GM18909 (cell line): ENCODE measurements at regions not wholly inside any gene's neighbourhood (a gene's known extent, or its start where the extent isn't known, plus 50 kb on each side); places are given as distances from the start of the nearest gene placed in this dataset.

Experiments
- ATAC-seq: cut with Tn5 transposase; IDR thresholded peaks from one replicate; pipeline ENCODE4 v1.9.1; 2021; ENCODE audit warnings: mild to moderate bottlenecking; ENCODE audit not compliant: unreplicated experiment, poor library complexity

DNA sequence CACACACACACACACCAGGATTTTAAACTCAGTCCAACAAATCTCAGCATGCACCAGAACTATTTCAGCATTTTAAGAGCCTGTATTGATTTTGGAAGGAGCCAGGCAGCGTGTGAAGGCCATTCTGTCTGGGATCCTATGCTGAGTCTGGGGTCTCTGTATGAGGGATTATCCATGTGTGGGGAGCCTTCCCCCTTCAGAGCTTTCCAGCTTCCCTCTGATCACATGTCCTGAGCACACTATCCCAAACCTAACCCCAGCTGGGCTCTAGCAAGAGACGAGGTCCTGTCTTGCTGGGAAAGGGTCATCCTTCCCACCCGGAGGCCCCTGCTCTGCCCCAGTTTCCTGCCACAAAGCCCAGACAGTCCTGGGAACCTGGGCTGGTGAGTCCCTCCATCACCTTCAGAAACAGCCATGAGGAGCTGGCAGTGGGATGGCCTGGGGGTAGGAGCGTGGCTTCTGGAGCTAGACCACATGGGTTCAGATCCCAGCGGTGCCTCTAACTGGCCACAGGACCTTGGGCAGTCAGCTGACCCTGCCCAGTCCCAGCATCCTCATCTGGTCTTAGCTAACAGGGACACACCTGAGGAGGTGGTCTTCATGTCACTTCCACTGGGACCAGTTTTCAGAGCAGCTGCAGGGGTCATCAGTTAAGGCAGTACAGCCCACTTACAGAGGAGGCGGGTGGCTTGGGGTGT, 79.6 kb upstream of the RET start:
- no peak for ATAC-seq

DNA sequence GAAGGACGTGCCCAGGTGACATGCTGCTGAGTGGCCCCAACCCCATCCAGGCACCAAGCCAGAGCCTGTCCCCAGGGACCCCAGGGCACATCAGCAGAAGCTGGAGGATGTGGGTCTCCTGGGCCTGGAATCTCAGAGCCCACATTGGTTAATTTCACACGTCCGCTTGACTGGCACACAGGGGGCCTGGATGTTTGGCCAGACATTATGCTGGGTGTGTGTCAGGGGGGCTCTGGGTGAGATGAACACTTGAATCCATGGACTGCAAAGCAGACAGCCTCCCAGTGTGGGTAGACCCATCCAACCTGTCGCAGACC, 79.1 kb upstream of the RET start:
- ATAC-seq, result no peak

- ATAC-seq, result no peak
Measured at GRCh38 chr10:42998481-42999384, 78.1 kb upstream of the RET start.

DNA sequence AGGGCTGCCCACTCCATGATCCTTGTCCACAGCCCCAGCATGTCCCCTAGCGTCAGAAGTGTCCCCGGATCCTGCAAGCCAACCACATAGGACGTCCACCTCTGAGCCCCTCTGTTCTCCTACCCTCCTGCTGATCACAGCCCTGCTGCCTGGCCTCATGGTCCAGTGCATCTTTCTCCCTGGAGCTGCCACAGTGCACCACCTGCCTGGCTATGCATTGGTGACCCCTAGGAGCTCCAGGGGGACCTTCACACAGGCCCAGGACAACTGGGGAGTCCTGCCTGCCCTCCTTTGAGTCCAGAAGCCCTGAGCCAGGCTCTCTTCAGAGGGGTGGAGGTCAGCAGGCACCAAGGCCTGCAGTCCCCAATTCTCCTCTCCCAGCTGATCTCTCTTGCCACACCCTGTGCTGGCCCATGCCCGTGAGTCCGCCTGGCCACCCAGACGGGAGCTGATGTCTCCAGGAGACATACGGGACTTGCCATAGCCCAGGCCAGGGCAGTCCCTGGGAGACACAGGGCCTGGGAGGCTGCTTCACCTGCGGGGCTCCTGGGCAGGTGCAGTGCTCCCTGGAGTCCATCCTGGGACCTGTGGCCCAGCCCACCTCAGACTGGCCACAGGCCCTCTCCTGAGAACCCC, 77.4 kb upstream of the RET start:
- no peak for ATAC-seq

- no peak for ATAC-seq
Measured at GRCh38 chr10:43000021-43000411, 76.9 kb upstream of the RET start.

DNA sequence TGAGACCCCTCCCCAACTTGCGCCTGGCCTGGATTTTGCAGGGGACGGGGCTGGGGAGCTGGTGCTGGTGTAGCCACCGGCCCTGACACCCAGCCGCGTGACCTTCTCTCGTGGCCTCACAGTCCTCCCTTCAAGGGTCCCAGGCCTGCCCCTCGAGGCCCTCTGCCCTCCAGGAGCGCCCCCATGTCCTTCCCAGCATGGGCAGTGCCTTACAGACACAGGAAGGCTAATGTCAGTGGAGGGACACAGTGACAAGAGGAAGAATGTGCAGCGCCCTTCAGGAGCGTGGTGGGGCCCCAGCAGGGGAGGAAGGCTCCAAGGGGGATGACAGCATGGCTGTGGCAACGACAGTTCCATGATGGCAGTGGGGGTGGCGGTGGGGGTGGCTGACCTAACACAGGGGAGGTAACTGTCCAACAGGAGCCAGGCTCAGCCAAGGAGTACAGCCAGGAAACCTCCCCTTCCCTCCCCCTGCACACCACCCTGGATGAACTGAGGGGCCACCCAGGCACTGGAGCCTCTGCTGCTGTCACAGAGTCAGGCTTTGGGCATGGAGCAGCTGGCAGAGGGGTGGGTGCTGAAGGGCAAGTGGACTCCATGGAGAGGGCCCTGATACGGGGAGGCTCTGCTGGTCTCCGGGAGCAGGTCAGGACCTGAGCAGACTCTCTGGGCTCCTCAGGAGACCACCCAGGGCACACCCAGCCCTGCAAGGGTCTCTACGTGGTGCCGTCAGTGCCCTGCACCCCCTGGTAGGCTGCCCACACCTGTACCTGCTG, 76.0 kb upstream of the RET start:
- no peak for ATAC-seq

DNA sequence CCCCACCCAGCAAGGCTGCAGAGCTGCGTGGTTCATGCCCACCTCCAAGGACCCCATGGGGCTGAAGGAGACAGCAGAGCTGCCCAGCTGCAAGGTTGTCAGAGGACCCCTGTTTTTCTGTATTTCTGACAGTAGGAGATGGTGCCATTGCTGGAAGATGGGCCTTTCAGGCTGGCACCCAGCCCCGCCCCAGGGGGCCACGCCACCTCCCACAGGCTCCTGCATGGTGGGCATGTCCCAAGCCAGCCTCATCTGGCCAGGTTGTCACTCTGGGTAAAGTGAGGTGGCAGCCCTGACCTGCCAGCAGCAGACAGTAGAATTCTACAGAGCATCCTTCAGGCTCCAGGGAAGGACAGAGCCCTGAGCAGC, 75.5 kb upstream of the RET start:
- no peak for ATAC-seq

DNA sequence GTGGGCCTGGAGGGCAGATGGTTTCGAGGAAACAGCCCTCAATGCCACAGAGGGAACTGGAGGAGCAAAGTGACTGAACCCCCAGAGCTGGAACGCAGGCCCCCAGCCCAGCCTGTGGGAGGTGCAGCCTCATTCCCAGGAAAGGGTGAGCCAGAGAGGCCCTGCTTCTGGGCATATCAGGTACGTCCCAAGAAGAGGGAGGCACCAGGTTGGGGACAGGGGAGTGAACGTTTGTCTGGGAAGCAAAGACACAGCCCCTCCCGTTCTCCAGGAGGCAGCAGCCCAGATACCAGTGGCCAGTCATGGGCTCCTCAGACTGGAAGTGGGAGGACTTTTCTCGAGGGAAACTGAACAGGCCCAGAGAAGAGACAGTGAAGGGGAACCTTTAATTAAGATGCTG, 74.3 kb upstream of the RET start:
- ATAC-seq, result no peak

DNA sequence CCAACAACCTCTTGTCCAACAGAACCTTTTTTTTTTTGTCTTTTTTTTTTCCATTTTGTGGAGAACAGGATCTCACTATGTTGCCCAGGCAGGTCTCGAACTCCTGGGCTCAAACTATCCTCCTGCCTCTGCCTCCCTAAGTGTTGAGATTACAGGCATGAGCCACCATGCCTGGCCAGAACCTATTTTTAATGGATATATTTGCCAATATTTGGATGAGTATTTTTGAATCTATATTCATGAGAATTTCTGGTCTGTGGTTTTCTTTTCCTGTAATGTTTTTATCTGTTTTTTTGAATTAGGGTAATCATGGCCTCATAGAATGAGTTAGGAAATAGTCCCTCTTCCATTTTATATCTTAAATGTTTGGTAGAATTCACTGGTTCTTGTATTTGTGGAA, 70.4 kb upstream of the RET start:
- no peak for ATAC-seq

GRCh38 chr10:43012578-43012977, 64.3 kb upstream of the RET start:
- no peak for ATAC-seq

DNA sequence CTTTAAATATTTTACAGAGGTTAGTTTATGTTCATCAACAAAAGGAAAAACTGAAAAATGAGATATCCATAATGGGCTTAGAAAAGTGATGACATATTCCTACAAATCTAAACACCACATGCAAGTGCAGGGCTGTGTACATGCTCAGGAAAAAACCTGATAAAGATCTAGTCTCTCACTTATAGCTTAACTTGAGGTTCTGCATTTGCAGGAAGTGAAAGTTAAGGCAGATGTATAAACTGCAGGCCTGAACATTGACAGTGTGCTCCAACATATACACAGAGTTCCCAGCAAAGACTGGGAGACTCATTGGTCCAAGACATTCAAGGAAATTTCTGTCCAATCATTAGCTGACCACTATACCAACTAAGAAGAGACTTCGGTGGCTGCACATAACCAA, 63.8 kb upstream of the RET start:
- peak; percentile 56 for ATAC-seq

- no peak for ATAC-seq
Measured at GRCh38 chr10:43024524-43024923, 52.3 kb upstream of the RET start.

DNA sequence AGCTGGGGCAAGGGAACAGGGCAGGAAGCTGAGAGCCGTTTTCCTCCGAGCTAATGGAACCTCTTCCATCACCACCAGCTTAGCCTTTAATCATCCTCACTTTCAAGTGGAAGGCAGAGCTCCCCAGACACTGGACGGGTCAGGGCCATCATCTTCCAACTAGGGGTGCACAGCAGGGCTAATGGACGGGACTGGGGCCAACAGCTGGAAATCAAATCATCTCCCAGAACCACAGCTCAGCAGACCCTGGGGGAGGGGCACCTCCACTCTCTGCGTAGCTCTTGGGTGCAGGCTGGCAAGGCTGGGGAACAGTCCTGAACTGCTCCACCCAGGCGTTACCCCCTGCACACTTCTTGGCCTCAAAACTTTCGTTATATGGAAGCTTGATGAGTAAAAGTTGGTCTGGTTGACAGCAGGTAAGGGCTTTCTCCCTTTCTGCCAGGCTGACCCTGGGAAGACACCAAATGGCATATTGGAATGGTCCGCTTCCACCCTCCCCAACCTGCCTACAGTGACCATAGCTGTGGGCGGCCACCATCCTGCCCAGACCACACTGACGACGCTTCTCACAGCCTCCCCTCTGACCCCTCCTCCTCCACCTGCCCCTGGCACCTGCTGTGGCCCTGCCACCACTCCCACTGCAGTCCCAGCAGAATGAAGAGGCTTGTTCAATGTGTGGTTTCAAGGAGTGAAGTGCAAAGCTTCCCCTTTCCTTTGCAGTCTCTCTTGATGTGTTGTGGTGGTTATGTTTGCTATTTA, 51.7 kb upstream of the RET start:
- no peak for ATAC-seq

- ATAC-seq, result no peak
Measured at GRCh38 chr10:43026039-43026973, 50.6 kb upstream of the RET start.
